Inferior parietal cortex (tissue), 1 donor: ENCODE measurements at regions not wholly inside any gene's neighbourhood (a gene's known extent, or its start where the extent isn't known, plus 50 kb on each side); places are given as distances from the start of the nearest gene placed in this dataset.

ENCODE experiments used
- DNase-seq: peaks from one replicate; pipeline ENCODE4 v3.0.0-alpha.2; 2016; ENCODE audit errors: extremely low spot score

- DNase-seq = no peak
Measured at GRCh38 chr5:18944771-18945170, 1043.2 kb downstream of the CDH18 start.

DNA sequence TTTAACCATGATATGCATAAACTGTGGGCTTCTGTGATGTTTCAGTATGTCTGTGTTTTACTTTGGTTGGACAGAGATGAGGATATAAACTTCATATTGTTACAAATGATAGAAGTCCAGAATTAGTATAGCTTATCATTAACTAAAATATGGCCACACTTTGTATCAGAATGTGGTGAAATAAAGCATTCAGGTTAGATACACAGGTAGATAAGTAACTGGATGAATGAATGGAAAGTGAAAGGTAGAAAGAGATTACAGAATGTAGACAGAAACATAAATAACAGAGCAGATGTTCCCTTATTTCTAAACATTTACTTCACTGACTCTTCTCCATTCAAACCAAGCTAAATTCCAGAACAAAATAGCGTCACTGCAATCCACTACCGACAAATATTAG is 1033.8 kb downstream of the CDH18 start:
- no peak for DNase-seq

- DNase-seq = peak; percentile 22
Measured at GRCh38 chr5:18959535-18959934, 1028.5 kb downstream of the CDH18 start.

DNA sequence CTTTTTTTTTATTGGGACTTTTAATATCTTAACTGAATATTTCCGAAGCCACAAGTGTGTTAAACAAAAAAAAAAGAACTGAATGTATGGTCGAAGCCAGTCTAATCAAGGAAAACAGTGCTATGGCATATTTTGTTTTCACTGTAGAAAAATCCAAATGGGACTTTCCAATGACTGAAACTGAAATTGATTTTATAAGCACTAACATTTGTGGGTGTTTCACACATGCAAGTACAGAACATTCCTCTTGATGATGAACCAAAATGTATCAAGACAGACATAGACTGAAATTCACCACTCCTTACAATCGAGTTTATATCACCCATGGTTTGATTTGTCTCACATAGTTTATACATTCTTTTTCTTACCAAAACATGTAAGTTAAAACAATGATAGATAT is 1026.8 kb downstream of the CDH18 start:
- DNase-seq = peak; percentile 56

DNA sequence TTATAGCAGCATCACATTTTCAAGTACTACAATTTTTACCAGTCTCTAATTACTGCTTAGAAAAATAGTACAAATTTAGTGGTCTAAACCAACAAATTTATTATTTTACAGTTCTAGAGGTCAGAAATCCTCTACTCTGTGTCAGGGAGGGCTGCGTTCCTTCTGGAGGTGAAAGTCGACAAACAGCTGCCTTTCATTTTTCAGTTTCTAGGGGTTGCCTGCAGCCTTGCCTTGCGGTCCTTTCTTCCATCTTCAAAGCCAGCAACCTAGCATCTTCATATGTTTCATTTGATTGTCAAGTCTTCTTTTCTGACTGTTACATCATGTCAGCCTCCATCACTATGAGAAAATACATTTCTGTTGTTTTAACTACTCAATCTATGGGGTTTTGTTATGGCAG is 1022.1 kb downstream of the CDH18 start:
- DNase-seq = no peak

- no peak for DNase-seq
Measured at GRCh38 chr5:18967637-18968036, 1020.4 kb downstream of the CDH18 start.

DNA sequence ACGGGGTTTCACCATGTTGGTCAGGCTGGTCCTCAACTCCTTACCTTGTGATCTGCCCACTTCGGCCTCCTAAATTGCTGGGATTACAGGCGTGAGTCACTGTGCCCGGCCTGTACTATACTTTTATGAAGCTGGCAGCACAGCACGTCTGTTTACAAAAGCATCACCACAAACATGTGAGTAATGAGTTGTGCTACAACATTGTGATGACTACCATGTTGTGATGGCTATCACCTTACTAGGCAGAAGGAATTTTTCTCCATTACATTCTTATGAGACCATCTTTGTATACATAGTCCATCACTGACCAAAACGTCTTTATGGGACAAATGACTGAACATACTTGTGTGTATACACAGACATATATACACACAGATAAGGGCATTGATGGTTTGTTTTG is 1019.0 kb downstream of the CDH18 start:
- no peak for DNase-seq

- DNase-seq = no peak
Measured at GRCh38 chr5:18970000-18970399, 1018.0 kb downstream of the CDH18 start.

DNA sequence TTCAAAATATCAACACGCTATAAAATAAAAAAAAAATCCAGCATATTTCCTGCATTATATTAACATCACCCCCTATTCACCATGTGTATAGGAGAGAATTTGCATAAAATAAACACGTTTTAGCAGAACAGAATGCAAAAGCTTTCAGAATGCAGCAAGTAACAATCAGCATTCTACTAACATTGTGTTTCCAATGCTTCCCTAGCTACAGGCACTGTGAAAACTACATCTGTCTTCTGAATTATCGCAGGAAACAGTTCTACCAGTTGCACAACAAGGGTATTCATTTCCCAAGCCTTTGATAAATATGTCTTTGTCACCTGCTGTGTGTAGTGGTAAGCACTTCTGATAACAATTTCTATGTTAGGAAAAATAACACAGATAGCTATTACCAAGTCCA is 1015.8 kb downstream of the CDH18 start:
- no peak for DNase-seq

GRCh38 chr5:18975624-18976023 is 1012.4 kb downstream of the CDH18 start:
- DNase-seq = no peak

DNA sequence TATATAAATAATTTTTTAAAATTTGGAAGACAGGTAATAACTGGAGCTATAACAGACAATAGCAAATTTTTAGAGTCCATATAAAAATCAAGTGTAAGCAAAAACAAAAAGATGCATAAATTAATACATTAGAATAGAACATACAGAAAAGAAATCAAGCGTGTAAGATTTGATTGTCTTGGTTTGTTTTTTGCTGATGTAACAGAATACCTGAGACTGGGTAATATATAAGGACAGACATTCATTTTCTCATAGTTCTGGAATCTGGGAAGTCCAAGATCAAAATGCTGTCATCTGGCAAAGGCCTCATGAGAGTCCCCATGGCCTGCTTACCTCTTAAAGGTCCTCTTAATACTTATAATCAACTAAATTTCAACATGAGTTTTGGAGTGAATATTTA is 1010.1 kb downstream of the CDH18 start:
- no peak for DNase-seq

DNA sequence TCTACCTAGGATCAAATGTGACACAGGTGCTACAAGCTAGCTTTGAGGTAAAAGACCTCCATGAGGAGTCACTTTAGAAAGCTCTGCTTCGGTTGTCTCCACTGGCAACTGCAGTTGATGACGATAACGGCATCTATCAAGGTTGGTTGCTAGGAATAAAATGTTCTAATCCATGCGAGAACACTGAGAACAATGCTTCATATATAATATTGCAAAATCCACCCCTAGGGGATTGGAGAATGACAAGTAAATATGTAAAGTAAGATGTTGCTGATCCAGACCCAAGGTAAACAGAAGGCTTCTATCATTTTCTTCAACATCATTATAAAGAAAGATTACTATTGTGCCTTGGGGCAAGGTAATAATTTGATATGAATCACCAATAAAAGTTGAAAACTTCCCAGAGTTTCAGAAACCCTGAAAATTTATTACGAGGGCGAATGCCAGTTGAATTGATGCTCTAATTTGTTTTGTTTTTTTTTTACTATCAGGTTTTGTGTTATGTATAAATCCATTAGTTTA is 1003.4 kb downstream of the CDH18 start:
- no peak for DNase-seq

DNA sequence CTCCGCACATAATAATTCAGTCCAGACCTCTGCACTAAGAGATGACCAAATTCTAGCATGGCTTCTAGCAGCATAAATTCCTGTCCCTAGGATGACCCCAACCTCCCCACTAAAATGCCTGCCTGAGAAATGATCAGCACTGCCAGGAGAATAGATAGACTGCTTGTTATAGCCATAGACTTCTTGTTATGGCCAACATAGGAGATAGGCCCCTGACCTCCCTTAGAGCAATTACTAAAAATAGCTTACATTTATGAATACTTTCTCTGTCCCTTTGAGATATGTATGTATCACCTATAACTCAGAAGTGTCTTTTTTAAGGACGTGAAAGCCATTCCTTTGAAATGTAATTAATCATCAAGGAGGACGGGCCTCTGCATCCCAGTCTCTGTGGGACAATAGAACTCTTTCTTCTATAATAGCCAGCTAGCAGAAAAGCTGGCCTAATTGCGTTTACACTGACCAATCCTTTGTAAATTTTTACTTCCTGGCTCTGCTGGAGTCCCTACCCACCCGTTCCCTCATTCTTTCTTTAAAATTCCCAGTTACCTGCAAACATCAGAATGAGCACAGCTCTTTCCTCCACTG is 1002.7 kb downstream of the CDH18 start:
- DNase-seq = no peak

GRCh38 chr5:18987101-18987500 is 1000.9 kb downstream of the CDH18 start:
- DNase-seq = no peak

GRCh38 chr5:18990852-18991251 is 997.1 kb downstream of the CDH18 start:
- no peak for DNase-seq

DNA sequence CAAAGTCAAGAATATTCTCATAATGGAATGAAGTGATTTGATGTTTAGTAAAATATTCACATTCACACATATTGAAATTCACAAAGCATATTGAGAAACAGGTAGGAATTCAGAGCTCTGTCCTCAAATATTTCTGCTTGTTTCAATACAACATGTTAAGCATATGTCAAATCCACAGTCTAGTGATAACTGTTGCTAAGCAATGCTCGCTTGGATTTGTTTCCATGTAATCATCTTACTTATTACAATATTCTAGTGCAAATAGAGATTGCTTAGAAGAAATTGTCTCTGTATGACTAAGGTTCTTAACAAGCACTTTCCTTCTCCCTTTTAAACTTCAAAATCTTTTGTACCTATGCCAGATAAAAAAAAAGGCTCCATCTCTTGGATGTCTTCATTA is 995.7 kb downstream of the CDH18 start:
- DNase-seq = no peak

DNA sequence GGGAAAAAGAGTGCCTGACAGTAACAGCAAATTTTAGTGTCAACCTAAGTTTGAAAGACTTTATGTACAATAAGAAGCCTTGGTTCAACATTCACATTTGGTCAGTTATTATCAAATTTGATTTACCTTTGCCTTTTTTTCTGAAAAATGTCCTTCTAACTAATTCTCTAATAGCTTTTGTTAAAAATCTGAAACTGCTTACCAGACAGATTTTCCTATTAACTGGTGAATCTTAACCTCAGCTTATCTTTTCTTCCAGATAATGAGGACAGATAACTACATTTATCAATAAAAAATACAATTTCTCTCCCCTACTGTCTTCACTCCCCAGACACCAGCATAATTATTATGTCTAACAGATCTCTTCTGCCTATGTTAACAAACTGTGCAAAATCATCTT is 988.5 kb downstream of the CDH18 start:
- no peak for DNase-seq

- DNase-seq = no peak
Measured at GRCh38 chr5:19001054-19001453, 986.9 kb downstream of the CDH18 start.

DNA sequence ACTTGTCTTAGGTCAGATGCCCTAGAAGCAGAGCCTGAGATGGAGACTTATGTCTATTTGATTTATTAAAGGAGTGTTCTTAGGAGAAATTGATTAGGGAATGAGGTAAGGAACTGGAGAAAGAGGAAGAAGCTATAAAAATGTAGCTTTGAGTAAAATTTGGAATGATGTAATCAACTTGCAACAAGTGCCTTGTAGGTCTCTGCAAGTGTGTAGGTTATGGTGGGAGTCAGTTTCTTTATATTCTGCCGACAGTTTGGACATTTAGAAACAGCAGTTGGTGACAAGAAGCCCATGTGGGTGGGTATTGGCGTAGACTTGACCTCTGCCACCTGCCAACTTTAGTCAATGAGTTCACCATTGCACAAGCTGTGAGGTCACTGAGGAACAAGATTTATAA is 986.5 kb downstream of the CDH18 start:
- no peak for DNase-seq

DNA sequence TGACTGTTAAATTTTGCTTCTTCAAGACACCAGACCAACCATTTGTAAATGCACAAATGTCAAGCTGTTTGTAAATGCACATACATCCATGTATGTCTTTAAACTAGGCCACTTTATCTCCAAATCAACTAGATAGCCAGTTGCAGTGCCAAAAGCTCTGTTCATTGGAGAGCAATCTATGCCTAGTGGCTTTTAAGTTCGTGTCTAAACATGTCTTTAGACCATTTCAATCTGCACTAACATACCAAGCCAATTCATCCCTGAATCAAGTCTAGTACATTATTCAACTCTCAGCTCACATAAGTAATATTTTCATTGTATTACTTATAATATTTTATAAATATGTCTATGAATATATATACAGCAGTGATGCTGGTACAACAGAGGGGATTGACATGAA is 985.9 kb downstream of the CDH18 start:
- DNase-seq = no peak

GRCh38 chr5:19018822-19019221 is 969.2 kb downstream of the CDH18 start:
- DNase-seq = no peak

DNA sequence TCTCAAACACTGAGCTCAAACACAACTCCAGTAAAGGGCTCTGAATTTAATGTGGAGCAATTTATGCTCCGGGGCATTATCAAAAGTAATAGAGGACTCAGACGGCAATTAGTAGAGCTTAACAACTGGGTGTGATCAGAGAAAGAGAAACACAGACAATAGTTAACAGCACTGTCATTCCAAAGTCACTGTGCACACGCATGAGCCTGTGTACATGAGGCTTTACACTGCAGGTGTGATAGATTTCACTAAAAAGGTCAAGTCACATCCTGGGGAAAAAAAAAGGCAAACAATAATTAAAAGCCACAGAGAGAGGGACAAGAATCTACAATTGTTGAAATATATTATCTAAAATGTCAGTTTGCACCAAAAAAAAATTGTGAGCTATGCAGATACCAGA is 956.5 kb downstream of the CDH18 start:
- no peak for DNase-seq

- no peak for DNase-seq
Measured at GRCh38 chr5:19035816-19036215, 952.2 kb downstream of the CDH18 start.

DNA sequence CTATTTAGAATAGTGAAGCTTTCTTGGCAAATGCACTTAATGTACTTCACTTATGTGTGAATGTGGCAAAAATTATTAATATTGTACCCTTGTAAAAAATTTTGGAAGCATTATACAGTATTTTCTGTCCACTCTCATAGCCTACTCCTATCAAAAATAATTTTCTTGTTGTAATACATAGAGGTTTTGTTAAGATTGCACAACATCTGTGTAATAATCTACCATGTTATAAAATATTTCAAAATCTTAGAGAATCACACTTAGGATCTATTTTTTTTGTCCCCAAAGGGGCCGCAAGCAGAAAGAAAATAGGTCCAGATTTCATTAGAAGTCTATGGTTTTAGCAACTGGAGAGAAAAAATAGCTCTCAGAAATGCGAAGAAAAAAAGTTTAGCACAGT is 945.9 kb downstream of the CDH18 start:
- DNase-seq = no peak
